Left lung (tissue), 4 donors: ENCODE measurements at regions not wholly inside any gene's neighbourhood (a gene's known extent, or its start where the extent isn't known, plus 50 kb on each side); places are given as distances from the start of the nearest gene placed in this dataset.

Source experiments
- ATAC-seq: fragments of 200-7000 bp; cut with Tn5 transposase; one replicate; pipeline ENCODE4 v1.9.1; 2020; ENCODE audit warnings: moderate library complexity
- DNase-seq, 4 donors: peaks; one replicate each; pipeline ENCODE4 v3.0.0-alpha.2; 2013 to 2020
- H3K27ac ChIP-seq, 2 donors: fragments of 200-600 bp; sonication (generic) in 1 of 2; one replicate each; pipeline versions ENCODE4 v1.5.0 to v1.8.0; 2020 to 2021
- H3K27me3 ChIP-seq, 2 donors: fragments of 200-600 bp; sonication (generic) in 1 of 2; one replicate each; pipeline versions ENCODE4 v1.5.0 to v1.8.0; 2020 to 2021
- H3K36me3 ChIP-seq, 2 donors: fragments of 200-600 bp; sonication (generic) in 1 of 2; one replicate each; pipeline versions ENCODE4 v1.5.0 to v1.8.0; 2020 to 2021
- H3K4me1 ChIP-seq, 2 donors: fragments of 200-600 bp; one replicate each; pipeline ENCODE4 v1.8.0; 2021
- H3K4me3 ChIP-seq, 2 donors: fragments of 200-600 bp; sonication (generic) in 1 of 2; one replicate each; pipeline versions ENCODE4 v1.5.0 to v1.8.0; 2020 to 2021; ENCODE audit warnings: mild to moderate bottlenecking in 1 of 2
- H3K9me3 ChIP-seq, 2 donors: fragments of 200-600 bp; sonication (generic) in 1 of 2; one replicate each; pipeline versions ENCODE4 v1.5.0 to v1.8.0; 2020 to 2021
- intact Hi-C, 2 donors: fragments of 100-400 bp; cut with DNase I; formaldehyde crosslinking; loops; one replicate each; pipeline versions ENCODE4 v1.11.2 to v1.14.2; 2022
- TF ChIP-seq, protein P1 (sequence below), 2 donors: fragments of 200-600 bp; sonication (generic) in 1 of 2; IDR thresholded peaks; one replicate each; pipeline versions ENCODE4 v1.5.0 to v1.8.0; 2021; ENCODE audit warnings: antibody characterized with exemption in 2 of 2
- donor health status: DM: no; HTN: yes; CAD: no.
- donor health status: DM: no; HTN: no; CAD: no.

GRCh38 chr1:239662950-239663349 is 276.6 kb downstream of the CHRM3 start:
- TF ChIP-seq, protein P1, sequence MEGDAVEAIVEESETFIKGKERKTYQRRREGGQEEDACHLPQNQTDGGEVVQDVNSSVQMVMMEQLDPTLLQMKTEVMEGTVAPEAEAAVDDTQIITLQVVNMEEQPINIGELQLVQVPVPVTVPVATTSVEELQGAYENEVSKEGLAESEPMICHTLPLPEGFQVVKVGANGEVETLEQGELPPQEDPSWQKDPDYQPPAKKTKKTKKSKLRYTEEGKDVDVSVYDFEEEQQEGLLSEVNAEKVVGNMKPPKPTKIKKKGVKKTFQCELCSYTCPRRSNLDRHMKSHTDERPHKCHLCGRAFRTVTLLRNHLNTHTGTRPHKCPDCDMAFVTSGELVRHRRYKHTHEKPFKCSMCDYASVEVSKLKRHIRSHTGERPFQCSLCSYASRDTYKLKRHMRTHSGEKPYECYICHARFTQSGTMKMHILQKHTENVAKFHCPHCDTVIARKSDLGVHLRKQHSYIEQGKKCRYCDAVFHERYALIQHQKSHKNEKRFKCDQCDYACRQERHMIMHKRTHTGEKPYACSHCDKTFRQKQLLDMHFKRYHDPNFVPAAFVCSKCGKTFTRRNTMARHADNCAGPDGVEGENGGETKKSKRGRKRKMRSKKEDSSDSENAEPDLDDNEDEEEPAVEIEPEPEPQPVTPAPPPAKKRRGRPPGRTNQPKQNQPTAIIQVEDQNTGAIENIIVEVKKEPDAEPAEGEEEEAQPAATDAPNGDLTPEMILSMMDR (IDR thresholded peaks at IDR 0.05) = no peak
- Histone ChIP-seq H3K9me3 (no peaks in the 10 kb centered on the region), H3K4me3 (no peak overlapping the region), H3K27me3 (no peaks in the 10 kb centered on the region), H3K4me1 (no peaks in the 10 kb centered on the region), H3K36me3 (no peaks in the 10 kb centered on the region), H3K27ac (no peak overlapping the region)
- DNase-seq (no peak), ATAC-seq (no peak)
- intact Hi-C loops = loop anchor here in 1 of 2 donors (10.0 kb wide), 1 partner anchor 58 kb away; no protein-coding TSS in a partner anchor

DNA sequence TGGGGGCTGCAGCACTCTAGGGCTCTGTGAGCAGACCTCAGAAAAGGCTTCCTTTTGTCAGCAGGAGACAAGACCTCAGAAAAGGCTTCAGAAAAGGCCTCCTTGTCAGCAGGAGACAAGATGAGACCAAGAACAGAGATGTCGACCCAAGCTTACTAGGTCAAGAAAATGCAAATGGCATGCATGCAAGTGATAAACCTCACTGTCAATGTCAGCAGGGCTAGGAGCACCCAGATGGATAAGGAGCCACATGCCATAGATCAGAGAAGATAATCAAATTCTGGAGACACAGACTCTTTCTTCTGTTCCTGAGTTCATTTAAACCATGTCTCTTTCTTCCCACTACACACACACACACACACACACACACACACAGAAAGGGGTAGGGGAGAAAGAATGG is 285.9 kb downstream of the CHRM3 start:
- Histone ChIP-seq H3K36me3 (no peaks in the 10 kb centered on the region), H3K27ac (no peak overlapping the region), H3K4me3 (no peak overlapping the region), H3K9me3 (no peaks in the 10 kb centered on the region), H3K27me3 (no peaks in the 10 kb centered on the region), H3K4me1 (no peaks in the 10 kb centered on the region)
- intact Hi-C loops = no loop called here
- ATAC-seq = no peak
- TF ChIP-seq, protein P1 (IDR thresholded peaks at IDR 0.05) = no peak
- no peak for DNase-seq

DNA sequence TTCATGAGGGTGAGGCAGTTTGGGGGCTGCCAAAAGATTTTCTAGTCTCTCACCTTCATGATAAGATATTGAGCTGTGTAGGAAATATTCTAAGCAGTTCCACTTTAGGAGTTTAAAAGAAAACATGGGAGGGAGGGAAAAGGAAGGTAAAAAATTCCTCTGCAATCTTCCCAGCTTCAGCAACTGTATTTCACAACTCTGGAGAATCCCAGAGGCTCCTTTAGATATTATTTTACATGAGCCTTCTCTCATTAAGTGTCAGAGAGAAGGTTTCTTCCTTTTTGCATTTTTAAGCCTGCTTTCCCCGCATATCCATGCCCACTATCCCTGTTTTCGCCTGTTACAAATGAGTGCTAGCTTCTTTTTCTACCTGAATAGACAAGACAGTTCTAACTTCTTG is 289.4 kb downstream of the CHRM3 start:
- H3K27me3 ChIP-seq = no peaks in the 10 kb centered on the region
- TF ChIP-seq, protein P1 (IDR thresholded peaks at IDR 0.05) = no peak
- intact Hi-C loops = no loop called here
- DNase-seq = no peak
- H3K36me3 ChIP-seq = no peaks in the 10 kb centered on the region
- H3K27ac ChIP-seq = no peak overlapping the region
- no peaks in the 10 kb centered on the region for H3K4me1 ChIP-seq
- no peak for ATAC-seq
- no peak overlapping the region for H3K4me3 ChIP-seq
- no peaks in the 10 kb centered on the region for H3K9me3 ChIP-seq

- H3K27me3 ChIP-seq = no peaks in the 10 kb centered on the region
- no peaks in the 10 kb centered on the region for H3K9me3 ChIP-seq
- ATAC-seq (no peak), DNase-seq (no peak)
- H3K4me1 ChIP-seq = no peaks in the 10 kb centered on the region
- no peak overlapping the region for H3K4me3 ChIP-seq
- intact Hi-C loops = no loop called here
- H3K27ac ChIP-seq = no peak overlapping the region
- H3K36me3 ChIP-seq = no peaks in the 10 kb centered on the region
- TF ChIP-seq, protein P1 (IDR thresholded peaks at IDR 0.05) = no peak
Observed at GRCh38 chr1:239676522-239677273, 290.3 kb downstream of the CHRM3 start.

DNA sequence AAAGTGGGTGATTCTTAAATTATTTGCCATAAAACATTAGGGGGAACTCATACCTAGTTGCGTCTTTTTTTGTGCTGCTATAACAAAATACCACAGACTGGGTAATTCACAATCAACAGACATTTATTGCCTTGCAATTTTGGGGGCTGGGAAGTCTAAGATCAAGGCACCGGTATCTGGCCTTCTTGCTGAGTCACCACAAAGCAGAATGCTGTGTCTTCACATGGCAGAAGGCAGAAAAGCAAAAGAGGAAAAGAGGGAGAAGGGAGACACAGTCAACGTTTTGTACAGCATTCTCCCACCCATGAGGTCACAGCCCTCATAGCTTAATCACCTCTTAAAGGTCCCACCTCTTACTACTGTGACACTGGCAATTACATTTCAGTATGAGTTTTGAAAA is 291.0 kb downstream of the CHRM3 start:
- no peaks in the 10 kb centered on the region for H3K36me3 ChIP-seq
- H3K9me3 ChIP-seq = no peaks in the 10 kb centered on the region
- no peaks in the 10 kb centered on the region for H3K27me3 ChIP-seq
- intact Hi-C loops = no loop called here
- DNase-seq (no peak), ATAC-seq (no peak)
- H3K4me3 ChIP-seq = no peak overlapping the region
- TF ChIP-seq, protein P1 (IDR thresholded peaks at IDR 0.05) = no peak
- no peaks in the 10 kb centered on the region for H3K4me1 ChIP-seq
- H3K27ac ChIP-seq = no peak overlapping the region
